Colonic mucosa (tissue), 4 donors: ENCODE measurements at regions not wholly inside any gene's neighbourhood (a gene's known extent, or its start where the extent isn't known, plus 50 kb on each side); places are given as distances from the start of the nearest gene placed in this dataset.

Source experiments
- DNase-seq: peaks from one replicate; pipeline ENCODE4 v3.0.0-alpha.2; 2020
- H3K27ac ChIP-seq: fragments of 200-600 bp; one replicate; pipeline ENCODE4 v1.8.0; 2021
- H3K27me3 ChIP-seq: fragments of 200-600 bp; one replicate; pipeline ENCODE4 v1.8.0; 2021
- H3K36me3 ChIP-seq: fragments of 200-600 bp; one replicate; pipeline ENCODE4 v1.8.0; 2021
- H3K4me1 ChIP-seq: fragments of 200-600 bp; one replicate; pipeline ENCODE4 v1.8.0; 2021; ENCODE audit warnings: mild to moderate bottlenecking
- H3K4me3 ChIP-seq: fragments of 200-600 bp; one replicate; pipeline ENCODE4 v1.8.0; 2021
- H3K9ac ChIP-seq, 2 donors: one replicate each; pipeline ENCODE4 v1.7.0; 2013; ENCODE audit warnings: control low read depth in 2 of 2, low read depth in 2 of 2, low read length in 2 of 2
- H3K9me3 ChIP-seq: fragments of 200-600 bp; one replicate; pipeline ENCODE4 v1.8.0; 2021
- intact Hi-C: fragments of 100-400 bp; cut with DNase I; formaldehyde crosslinking; loops from one replicate; pipeline ENCODE4 v1.14.1; 2022
- TF ChIP-seq, protein P1 (sequence below): fragments of 200-600 bp; IDR thresholded peaks from one replicate; pipeline ENCODE4 v1.8.0; 2022; ENCODE audit warnings: antibody characterized with exemption, mild to moderate bottlenecking
- donor health status: healthy.
- donor health status: DM: no; HTN: no; CAD: no.
- donor health status: DM: no; HTN: no; CAD: no.

GRCh38 chr15:29968895-29969561, 113.7 kb upstream of the GOLGA8J start:
- Histone ChIP-seq H3K9ac (no peak overlapping the region), H3K9me3 (no peaks in the 10 kb centered on the region)
- TF ChIP-seq, protein P1, sequence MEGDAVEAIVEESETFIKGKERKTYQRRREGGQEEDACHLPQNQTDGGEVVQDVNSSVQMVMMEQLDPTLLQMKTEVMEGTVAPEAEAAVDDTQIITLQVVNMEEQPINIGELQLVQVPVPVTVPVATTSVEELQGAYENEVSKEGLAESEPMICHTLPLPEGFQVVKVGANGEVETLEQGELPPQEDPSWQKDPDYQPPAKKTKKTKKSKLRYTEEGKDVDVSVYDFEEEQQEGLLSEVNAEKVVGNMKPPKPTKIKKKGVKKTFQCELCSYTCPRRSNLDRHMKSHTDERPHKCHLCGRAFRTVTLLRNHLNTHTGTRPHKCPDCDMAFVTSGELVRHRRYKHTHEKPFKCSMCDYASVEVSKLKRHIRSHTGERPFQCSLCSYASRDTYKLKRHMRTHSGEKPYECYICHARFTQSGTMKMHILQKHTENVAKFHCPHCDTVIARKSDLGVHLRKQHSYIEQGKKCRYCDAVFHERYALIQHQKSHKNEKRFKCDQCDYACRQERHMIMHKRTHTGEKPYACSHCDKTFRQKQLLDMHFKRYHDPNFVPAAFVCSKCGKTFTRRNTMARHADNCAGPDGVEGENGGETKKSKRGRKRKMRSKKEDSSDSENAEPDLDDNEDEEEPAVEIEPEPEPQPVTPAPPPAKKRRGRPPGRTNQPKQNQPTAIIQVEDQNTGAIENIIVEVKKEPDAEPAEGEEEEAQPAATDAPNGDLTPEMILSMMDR, result no peak

GRCh38 chr15:29968099-29968894, 114.5 kb upstream of the GOLGA8J start:
- Histone ChIP-seq H3K27me3 (peaks cover 16% of the 10 kb centered on the region), H3K36me3 (no peaks in the 10 kb centered on the region), H3K9me3 (no peaks in the 10 kb centered on the region), H3K4me3 (no peak overlapping the region), H3K4me1 (no peaks in the 10 kb centered on the region), H3K9ac (no peak overlapping the region), H3K27ac (no peak overlapping the region)
- TF ChIP-seq, protein P1, result no peak
- no peak for DNase-seq
- intact Hi-C loops, result no loop called here

More at GRCh38 chr15:29968895-29969561, 113.7 kb upstream of the GOLGA8J start:
- no peak overlapping the region for H3K4me3 ChIP-seq
- no peak for DNase-seq
- H3K36me3 ChIP-seq, result no peaks in the 10 kb centered on the region
- H3K4me1 ChIP-seq, result no peaks in the 10 kb centered on the region
- H3K27me3 ChIP-seq, result peaks cover 16% of the 10 kb centered on the region
- no peak overlapping the region for H3K27ac ChIP-seq
- intact Hi-C loops, result no loop called here

DNA sequence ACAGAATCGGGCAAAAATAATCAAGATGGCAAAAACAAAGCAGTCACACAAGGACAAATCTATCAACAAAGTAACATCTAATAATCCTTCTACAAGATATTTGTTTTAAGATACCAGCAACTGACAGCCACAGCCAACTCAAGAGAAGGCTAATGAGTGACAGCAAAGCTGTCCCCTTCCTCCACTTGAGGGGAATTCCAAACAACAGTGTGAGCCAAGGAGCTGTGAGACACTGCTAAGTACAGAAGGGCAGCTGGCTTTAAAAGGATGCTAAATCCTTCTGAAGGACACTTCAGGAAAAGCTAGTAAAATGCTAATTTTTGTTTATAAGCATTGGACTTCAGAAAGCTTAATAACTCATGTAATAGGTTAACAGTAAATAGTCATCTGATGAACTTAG, 120.3 kb upstream of the GOLGA8J start:
- intact Hi-C loops, result no loop called here

DNA sequence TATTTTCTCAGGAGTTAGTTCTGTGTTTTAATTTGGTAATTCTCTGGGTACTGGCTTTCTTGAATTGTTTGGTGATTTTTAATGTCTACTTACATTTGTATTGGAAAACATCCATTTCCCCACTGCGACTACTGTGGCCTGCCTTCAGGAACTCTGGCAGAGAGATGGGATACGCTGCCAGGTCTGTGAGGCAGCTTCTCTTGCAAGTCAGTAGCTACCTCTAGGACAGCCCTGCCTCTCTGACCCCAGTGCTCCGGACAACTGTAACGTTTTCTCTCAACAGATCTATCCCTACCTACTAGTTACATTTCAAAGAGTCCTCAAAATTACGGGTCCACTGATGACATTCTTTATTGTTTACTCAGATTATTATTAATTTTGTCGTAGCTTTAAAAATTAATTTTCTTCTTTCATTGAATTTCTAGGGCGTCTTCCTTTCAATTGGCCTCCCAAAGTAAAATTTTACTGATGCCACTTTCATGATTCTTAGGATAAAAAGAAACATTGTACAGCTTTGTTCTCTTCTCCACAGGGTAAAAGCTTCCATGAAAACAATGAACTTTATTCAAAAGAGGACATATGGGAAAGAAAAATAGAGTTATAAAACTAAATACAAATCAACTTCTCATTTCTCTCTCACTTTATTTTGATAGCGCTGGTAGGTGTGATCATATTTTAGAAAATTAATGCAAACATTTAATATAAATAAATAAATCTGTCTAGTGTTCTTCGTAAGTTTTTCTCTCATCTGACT, 123.2 kb upstream of the GOLGA8J start:
- TF ChIP-seq, protein P1, result no peak
- Histone ChIP-seq H3K36me3 (no peaks in the 10 kb centered on the region), H3K27me3 (no peaks in the 10 kb centered on the region), H3K4me3 (no peak overlapping the region), H3K4me1 (no peaks in the 10 kb centered on the region), H3K9me3 (no peaks in the 10 kb centered on the region), H3K27ac (no peak overlapping the region), H3K9ac (no peak overlapping the region)
- intact Hi-C loops, result no loop called here
- DNase-seq, result no peak

More for the DNA sequence above, 120.3 kb upstream of the GOLGA8J start:
- Histone ChIP-seq H3K4me1 (no peaks in the 10 kb centered on the region), H3K4me3 (no peak overlapping the region), H3K27ac (no peak overlapping the region), H3K36me3 (no peaks in the 10 kb centered on the region), H3K9ac (no peak overlapping the region), H3K9me3 (no peaks in the 10 kb centered on the region), H3K27me3 (peaks cover under 1% of the 10 kb centered on the region)
- no peak for DNase-seq
- TF ChIP-seq, protein P1, result no peak

- Histone ChIP-seq H3K4me3 (no peak overlapping the region), H3K9me3 (no peaks in the 10 kb centered on the region), H3K9ac (no peak overlapping the region), H3K4me1 (no peaks in the 10 kb centered on the region), H3K27ac (no peak overlapping the region), H3K36me3 (no peaks in the 10 kb centered on the region), H3K27me3 (no peaks in the 10 kb centered on the region)
- no peak for DNase-seq
- TF ChIP-seq, protein P1, result no peak
- intact Hi-C loops, result no loop called here
These were observed 130.0 kb upstream of the TJP1 start for GRCh38 chr15:29952225-29952624.
